Right renal cortex interstitium (tissue), 3 donors: ENCODE measurements at regions not wholly inside any gene's neighbourhood (a gene's known extent, or its start where the extent isn't known, plus 50 kb on each side); places are given as distances from the start of the nearest gene placed in this dataset.

Experiments
- DNase-seq, 3 donors: peaks; one replicate each; pipeline ENCODE4 v3.0.0-alpha.2; 2013; ENCODE audit warnings: low read depth in 3 of 3, low spot score in 2 of 3

DNA sequence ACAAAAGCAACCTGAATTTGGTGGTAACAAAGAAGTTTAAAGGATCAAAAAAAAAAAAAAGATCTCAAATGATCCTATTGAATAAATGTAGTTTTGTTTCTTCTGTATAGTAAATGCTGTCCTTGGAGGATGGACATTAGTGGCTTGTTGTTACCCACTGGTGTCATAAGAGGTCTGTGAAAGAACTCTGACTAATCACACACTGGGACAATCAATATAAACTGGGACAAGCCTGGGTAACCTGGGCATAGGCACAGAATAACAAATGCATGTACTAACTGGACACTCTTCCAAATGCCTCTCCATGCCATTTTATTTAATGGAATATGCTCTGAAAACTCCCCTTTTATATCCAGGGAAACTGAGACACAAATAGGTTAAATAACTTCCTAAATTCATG lies 241.4 kb downstream of the DOK5 start:
- DNase-seq: no peak

GRCh38 chr20:54716174-54716747 lies 240.9 kb downstream of the DOK5 start:
- no peak for DNase-seq

- DNase-seq: no peak
These were observed 239.4 kb downstream of the DOK5 start for GRCh38 chr20:54714817-54715216.

DNA sequence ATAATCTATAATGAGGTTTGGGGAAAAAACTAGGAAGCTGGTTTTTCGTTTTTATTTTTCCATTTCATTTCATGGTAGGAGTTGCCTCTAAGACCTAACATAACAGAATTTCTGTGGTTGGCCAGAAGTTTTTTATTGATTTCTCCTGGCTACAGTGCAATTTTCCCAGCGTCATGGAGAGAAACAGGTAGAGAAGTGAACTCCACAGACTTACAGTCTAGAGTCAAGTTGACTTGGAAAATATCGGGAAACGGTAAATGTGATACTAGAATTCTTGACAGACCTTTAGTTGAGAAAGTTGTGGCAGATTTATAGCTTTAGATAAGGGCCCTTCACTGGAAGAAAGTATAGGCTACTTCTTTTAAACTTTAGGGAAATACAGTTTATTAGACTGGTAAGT lies 238.3 kb downstream of the DOK5 start:
- no peak for DNase-seq

GRCh38 chr20:54711071-54711470 lies 235.7 kb downstream of the DOK5 start:
- peak in 1 of 3 donors; percentile 13 for DNase-seq

GRCh38 chr20:54710341-54710740 lies 234.9 kb downstream of the DOK5 start:
- DNase-seq: no peak

DNA sequence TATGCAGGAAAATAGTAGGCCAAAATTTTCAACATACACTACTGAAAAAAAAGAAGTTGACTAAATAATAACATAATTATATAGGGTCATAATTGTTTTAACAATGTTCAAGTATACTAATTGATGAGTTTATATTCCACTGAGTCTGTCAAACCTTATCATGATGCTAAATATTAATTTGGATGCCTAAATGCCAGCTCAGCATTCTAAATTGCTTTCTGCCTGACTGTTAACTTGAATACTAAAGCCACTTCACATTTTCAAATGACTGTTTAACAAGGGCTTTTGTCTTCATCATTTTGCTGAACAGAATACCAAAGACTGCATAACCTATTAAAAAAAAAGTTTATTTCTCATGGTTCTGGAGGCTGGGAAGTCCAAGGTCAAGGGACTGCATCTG lies 232.8 kb downstream of the DOK5 start:
- DNase-seq: no peak

DNA sequence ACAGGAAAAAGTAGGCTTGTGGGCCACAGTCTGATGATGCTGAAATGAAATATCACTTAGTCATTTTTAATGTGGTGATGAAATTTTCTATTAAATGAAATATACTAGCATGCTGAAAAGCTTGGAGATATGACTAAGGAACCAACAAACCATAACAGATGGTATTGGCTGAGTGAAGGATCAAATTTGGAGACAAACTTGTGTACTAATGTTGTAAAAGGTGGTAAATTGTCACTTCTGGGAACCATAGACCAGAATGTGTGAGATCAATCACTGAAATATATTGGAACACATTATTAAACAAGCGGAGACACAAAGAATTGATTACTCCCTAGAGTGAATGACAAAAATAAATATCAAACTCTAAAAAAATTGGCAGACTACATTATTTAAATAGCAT lies 232.4 kb downstream of the DOK5 start:
- no peak for DNase-seq

DNA sequence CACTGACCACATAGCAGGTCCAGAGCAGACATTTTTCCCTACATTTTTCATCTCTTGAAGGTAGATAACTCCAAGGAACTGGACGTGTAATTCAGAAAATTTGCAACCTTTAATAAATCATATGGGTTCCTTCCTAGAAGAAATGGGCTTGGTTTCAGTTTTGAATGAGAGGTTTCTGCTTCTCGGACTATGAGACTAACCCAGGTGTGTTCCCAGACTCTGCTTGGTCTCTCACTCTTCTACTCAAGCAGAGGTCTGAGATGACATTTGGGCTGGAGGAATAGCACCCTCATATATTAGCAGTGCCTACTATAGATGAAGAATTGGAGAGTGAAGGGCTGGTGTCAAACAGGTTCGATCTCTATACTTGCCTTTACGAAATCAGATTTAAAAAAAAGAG lies 231.2 kb downstream of the DOK5 start:
- no peak for DNase-seq

GRCh38 chr20:54704032-54704635 lies 228.7 kb downstream of the DOK5 start:
- DNase-seq: no peak
